GM19035 (cell line): ENCODE measurements at regions not wholly inside any gene's neighbourhood (a gene's known extent, or its start where the extent isn't known, plus 50 kb on each side); places are given as distances from the start of the nearest gene placed in this dataset.
"Not testable (repeated sequence)": the region's sequence is repeated elsewhere in the genome, so short reads cannot be mapped to it uniquely, and the experiment has no call there.

Experiments used
- ATAC-seq: cut with Tn5 transposase; IDR thresholded peaks from one replicate; pipeline ENCODE4 v1.9.1; 2021; ENCODE audit not compliant: unreplicated experiment

GRCh38 chr2:142509401-142509800, 368.1 kb upstream of the KYNU start:
- no peak for ATAC-seq

- ATAC-seq, result no peak
Observed at GRCh38 chr2:142504754-142505153, 372.7 kb upstream of the KYNU start.

- no peak for ATAC-seq
Observed at GRCh38 chr2:142502402-142502801, 371.6 kb upstream of the LRP1B start.

GRCh38 chr2:142495141-142495540, 364.3 kb upstream of the LRP1B start:
- ATAC-seq, result no peak

- ATAC-seq, result not testable (repeated sequence)
Observed at GRCh38 chr2:142489631-142490030, 358.8 kb upstream of the LRP1B start.

GRCh38 chr2:142484111-142484510, 353.3 kb upstream of the LRP1B start:
- ATAC-seq, result no peak

- ATAC-seq, result no peak
Observed at GRCh38 chr2:142483653-142484052, 352.8 kb upstream of the LRP1B start.

- no peak for ATAC-seq
Observed at GRCh38 chr2:142478206-142478605, 347.4 kb upstream of the LRP1B start.

- ATAC-seq, result no peak
Observed at GRCh38 chr2:142472382-142472781, 341.6 kb upstream of the LRP1B start.

GRCh38 chr2:142467321-142467720, 336.5 kb upstream of the LRP1B start:
- ATAC-seq, result no peak

- no peak for ATAC-seq
Observed at GRCh38 chr2:142463047-142463446, 332.2 kb upstream of the LRP1B start.

- no peak for ATAC-seq
Observed at GRCh38 chr2:142462306-142462705, 331.5 kb upstream of the LRP1B start.

GRCh38 chr2:142445551-142446072, 314.8 kb upstream of the LRP1B start:
- ATAC-seq, result no peak

GRCh38 chr2:142445023-142445422, 314.2 kb upstream of the LRP1B start:
- ATAC-seq, result no peak

- ATAC-seq, result no peak
Observed at GRCh38 chr2:142435847-142436246, 305.0 kb upstream of the LRP1B start.

GRCh38 chr2:142426064-142426463, 295.2 kb upstream of the LRP1B start:
- ATAC-seq, result no peak

GRCh38 chr2:142425551-142425950, 294.7 kb upstream of the LRP1B start:
- no peak for ATAC-seq

- no peak for ATAC-seq
Observed at GRCh38 chr2:142423603-142424002, 292.8 kb upstream of the LRP1B start.

GRCh38 chr2:142422769-142423168, 292.0 kb upstream of the LRP1B start:
- no peak for ATAC-seq

GRCh38 chr2:142422041-142422440, 291.2 kb upstream of the LRP1B start:
- no peak for ATAC-seq

GRCh38 chr2:142418699-142419098, 287.9 kb upstream of the LRP1B start:
- not testable (repeated sequence) for ATAC-seq

- no peak for ATAC-seq
Observed at GRCh38 chr2:142416996-142417395, 286.2 kb upstream of the LRP1B start.

GRCh38 chr2:142415461-142415860, 284.6 kb upstream of the LRP1B start:
- ATAC-seq, result no peak

GRCh38 chr2:142398212-142398611, 267.4 kb upstream of the LRP1B start:
- ATAC-seq, result no peak
